Mucosa of descending colon (tissue), 3 donors: ENCODE measurements at regions not wholly inside any gene's neighbourhood (a gene's known extent, or its start where the extent isn't known, plus 50 kb on each side); places are given as distances from the start of the nearest gene placed in this dataset.

ENCODE experiments used
- ATAC-seq: fragments of 200-7000 bp; cut with Tn5 transposase; one replicate; pipeline ENCODE4 v1.9.1; 2020; ENCODE audit warnings: mild to moderate bottlenecking, moderate library complexity
- DNase-seq, 3 donors: peaks; one replicate each; pipeline ENCODE4 v3.0.0-alpha.2; 2020
- H3K36me3 ChIP-seq: fragments of 200-600 bp; one replicate; pipeline ENCODE4 v1.8.0; 2021; ENCODE audit warnings: low read depth, mild to moderate bottlenecking
- H3K4me1 ChIP-seq: fragments of 200-600 bp; one replicate; pipeline ENCODE4 v1.8.0; 2021; ENCODE audit warnings: low read depth, mild to moderate bottlenecking
- H3K4me3 ChIP-seq: fragments of 200-600 bp; one replicate; pipeline ENCODE4 v1.8.0; 2021; ENCODE audit warnings: mild to moderate bottlenecking
- H3K9me3 ChIP-seq: fragments of 200-600 bp; one replicate; pipeline ENCODE4 v1.8.0; 2021; ENCODE audit warnings: mild to moderate bottlenecking
- intact Hi-C, 2 donors: fragments of 100-400 bp; cut with DNase I in 1 of 2; cut with micrococcal nuclease in 1 of 2; formaldehyde crosslinking; loops; one replicate each; pipeline versions ENCODE4 v1.11.0 to v1.11.1; 2022; cut with DNase I, micrococcal nuclease
- TF ChIP-seq, protein P1 (sequence below): fragments of 200-600 bp; IDR thresholded peaks from one replicate; pipeline ENCODE4 v1.8.0; 2022; ENCODE audit warnings: antibody characterized with exemption, mild to moderate bottlenecking
- donor health status: DM: no; HTN: no; CAD: no; lungs with moderate emphysema.
- donor health status: DM: no; HTN: no; CAD: no.
- donor health status: DM: no; HTN: yes; CAD: no.

DNA sequence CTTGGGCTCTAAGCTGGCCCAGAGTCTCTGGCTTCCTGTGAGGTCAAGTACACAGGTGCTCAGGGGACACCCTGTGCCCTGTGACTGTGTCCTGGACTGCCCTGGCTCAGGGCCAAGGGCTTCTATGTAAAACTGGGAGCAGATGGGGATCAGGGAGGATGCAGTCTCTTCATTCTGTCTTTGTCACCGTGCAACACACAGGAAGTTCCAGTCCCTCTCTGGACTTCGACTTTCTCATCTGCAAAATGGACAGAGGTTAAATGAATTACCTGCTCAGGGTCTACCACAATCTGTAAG is 61.9 kb upstream of the TLE3 start:
- ATAC-seq, result no peak
- H3K4me1 ChIP-seq, result peaks cover 3% of the 10 kb centered on the region

DNA sequence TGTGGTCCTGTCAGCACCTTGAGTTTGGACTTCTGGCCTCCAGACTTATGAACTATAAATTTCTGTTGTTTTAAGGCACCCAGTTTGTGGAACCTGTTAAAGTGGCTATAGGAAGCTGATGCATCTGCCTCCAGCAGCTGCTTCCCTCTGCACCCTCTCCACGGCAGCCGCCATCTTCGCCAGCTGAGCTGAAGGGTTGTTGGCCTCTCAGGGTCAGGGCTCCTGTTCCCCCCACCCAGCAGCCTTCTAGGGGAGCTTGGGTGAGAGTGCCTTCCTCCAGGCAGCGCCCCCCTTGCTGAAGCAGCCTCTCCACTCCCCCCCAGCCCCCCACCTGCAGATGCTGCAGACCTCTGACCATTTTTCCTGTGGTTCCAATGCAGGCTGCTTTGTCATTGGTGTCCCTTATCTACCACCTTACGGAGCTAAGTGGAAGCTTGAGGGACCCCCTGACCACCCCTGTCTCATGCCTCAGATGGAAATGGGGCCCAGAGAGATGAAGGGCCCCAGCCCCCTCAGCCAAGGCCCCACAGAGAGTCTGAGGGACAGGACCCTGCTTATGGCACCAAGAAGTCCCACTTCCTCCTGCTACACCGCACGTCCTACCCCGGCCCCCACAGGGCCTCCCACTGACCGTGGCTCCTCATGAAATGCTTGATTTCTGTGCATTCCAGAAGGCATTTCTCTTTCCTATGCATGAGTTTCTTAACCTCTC is 61.4 kb upstream of the TLE3 start:
- ATAC-seq (no peak), DNase-seq (no peak)
- H3K4me1 ChIP-seq, result peaks cover 3% of the 10 kb centered on the region
- no peak overlapping the region for H3K4me3 ChIP-seq
- no peaks in the 10 kb centered on the region for H3K36me3 ChIP-seq
- intact Hi-C loops, result no loop called here
- TF ChIP-seq, protein P1, sequence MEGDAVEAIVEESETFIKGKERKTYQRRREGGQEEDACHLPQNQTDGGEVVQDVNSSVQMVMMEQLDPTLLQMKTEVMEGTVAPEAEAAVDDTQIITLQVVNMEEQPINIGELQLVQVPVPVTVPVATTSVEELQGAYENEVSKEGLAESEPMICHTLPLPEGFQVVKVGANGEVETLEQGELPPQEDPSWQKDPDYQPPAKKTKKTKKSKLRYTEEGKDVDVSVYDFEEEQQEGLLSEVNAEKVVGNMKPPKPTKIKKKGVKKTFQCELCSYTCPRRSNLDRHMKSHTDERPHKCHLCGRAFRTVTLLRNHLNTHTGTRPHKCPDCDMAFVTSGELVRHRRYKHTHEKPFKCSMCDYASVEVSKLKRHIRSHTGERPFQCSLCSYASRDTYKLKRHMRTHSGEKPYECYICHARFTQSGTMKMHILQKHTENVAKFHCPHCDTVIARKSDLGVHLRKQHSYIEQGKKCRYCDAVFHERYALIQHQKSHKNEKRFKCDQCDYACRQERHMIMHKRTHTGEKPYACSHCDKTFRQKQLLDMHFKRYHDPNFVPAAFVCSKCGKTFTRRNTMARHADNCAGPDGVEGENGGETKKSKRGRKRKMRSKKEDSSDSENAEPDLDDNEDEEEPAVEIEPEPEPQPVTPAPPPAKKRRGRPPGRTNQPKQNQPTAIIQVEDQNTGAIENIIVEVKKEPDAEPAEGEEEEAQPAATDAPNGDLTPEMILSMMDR, result no peak
- no peaks in the 10 kb centered on the region for H3K9me3 ChIP-seq

More for the DNA sequence above, 61.9 kb upstream of the TLE3 start:
- DNase-seq, result no peak
- H3K4me3 ChIP-seq, result no peak overlapping the region
- no peaks in the 10 kb centered on the region for H3K9me3 ChIP-seq
- intact Hi-C loops, result no loop called here
- TF ChIP-seq, protein P1, result no peak
- H3K36me3 ChIP-seq, result no peaks in the 10 kb centered on the region

DNA sequence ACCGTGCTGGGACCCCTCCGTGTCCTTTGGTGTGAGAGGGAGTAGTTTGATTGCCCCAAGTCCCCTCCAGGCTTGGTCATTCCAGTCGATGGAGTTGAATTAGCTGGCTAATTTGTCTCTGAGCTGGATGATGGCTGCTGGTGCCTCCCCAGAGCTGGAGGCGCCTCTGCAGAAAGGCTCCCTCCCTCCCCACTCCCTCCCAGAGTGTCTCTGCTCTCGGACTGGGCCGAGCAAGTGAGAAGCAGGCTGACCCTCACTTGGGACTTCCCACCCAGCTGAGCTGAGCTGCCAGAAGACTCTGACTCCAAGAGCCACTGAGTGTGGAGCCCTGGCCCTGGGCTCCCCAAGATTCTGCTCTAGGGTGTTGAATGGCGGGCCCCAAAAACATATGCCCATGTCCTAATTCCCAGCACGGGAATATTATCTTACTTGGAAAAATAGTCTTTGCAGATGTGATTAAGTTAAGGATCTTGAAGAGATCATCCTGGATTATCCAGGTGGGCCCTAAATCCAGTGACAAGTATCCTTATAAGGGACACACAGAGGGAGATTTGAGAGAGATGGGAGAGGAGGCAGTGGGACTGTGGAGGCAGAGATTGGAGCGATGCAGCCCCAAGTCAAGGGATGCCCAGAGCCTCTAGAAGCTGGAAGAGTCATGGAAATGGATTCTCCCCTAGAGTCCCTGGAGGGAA is 60.7 kb upstream of the TLE3 start:
- Histone ChIP-seq H3K9me3 (no peaks in the 10 kb centered on the region), H3K36me3 (no peaks in the 10 kb centered on the region), H3K4me3 (no peak overlapping the region), H3K4me1 (peaks cover 3% of the 10 kb centered on the region)
- ATAC-seq (no peak), DNase-seq (no peak)
- TF ChIP-seq, protein P1, result no peak
- intact Hi-C loops, result no loop called here

DNA sequence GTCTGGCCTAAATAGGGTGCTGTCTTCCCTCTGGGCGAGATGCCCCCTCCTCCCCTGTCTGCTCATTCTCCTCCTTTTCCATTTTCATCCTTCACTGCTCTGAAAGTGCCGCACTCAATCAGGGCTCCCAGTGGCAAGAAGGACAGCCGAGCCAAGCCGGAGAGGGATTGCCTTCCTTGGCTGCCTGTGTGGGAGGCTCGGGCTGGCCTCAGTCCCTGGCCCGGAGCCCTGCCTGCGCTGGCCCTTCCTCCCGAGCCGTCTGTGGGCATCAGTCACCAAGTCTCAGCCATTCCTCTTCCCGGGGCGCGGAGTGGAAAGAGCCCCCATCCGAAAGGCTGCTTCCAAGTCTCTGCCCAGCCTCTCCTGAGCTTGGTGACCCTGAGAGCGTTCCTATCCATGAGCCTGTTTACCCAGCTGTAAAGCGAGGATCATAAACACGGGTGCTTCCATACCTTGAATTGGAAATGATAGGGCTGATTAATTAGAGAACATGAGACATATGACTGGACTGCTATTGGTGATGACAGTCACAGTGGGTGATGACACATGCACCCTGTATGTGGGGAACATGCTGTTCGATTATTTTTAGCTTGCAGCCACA is 59.1 kb upstream of the TLE3 start:
- H3K4me1 ChIP-seq, result peaks cover 3% of the 10 kb centered on the region
- H3K36me3 ChIP-seq, result no peaks in the 10 kb centered on the region
- H3K4me3 ChIP-seq, result no peak overlapping the region
- TF ChIP-seq, protein P1, result no peak
- intact Hi-C loops, result no loop called here
- no peaks in the 10 kb centered on the region for H3K9me3 ChIP-seq
- peak; percentile 10 for ATAC-seq
- no peak for DNase-seq

DNA sequence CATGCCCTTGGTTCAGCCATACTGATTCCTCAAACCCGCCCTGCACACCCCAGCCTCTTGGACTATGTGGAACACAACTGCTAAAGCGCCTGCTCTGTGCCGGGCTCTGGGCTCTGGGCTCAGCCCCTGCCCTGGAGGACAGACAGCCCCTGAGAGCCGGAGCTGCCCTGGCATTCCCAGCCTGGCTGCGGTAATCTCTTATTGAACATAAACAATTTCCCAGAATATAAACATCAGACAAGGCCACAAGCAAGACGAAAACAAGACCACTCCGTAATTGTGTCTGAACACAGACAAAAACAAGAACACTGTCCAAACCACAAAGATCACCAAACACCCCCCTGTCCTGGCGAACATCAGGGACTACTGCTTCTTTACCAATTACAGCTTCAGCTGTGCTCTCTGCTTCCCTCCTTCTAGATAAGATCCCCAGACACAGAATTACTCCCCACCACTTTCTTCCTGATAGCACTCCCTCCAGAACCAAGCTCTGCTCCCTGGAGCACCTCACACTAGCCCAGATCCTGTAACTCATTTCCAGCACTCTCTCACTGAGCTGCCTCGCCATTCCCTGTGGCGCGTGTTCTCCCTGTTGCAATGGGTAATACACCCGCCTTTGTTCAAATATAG is 57.1 kb upstream of the TLE3 start:
- Histone ChIP-seq H3K36me3 (no peaks in the 10 kb centered on the region), H3K4me3 (no peak overlapping the region), H3K9me3 (no peaks in the 10 kb centered on the region), H3K4me1 (peaks cover 3% of the 10 kb centered on the region)
- intact Hi-C loops, result no loop called here
- DNase-seq (no peak), ATAC-seq (peak; percentile 16)
- TF ChIP-seq, protein P1, result no peak
